Stimulated activated CD4-positive, alpha-beta T cell treated with anti-CD3 and anti-CD28 coated beads, Interleukin-15, amount 100 ng/mL, for 1 hour (primary cell): ENCODE measurements at regions not wholly inside any gene's neighbourhood (a gene's known extent, or its start where the extent isn't known, plus 50 kb on each side); places are given as distances from the start of the nearest gene placed in this dataset.

Experiments
- DNase-seq, 2 donors: peaks; one replicate each; pipeline ENCODE4 v3.0.0-alpha.2; 2020; ENCODE audit warnings: low read depth in 1 of 2, low spot score in 1 of 2

- DNase-seq, result no peak
Observed at GRCh38 chr3:175896655-175897054, 1037.5 kb downstream of the NAALADL2 start.

DNA sequence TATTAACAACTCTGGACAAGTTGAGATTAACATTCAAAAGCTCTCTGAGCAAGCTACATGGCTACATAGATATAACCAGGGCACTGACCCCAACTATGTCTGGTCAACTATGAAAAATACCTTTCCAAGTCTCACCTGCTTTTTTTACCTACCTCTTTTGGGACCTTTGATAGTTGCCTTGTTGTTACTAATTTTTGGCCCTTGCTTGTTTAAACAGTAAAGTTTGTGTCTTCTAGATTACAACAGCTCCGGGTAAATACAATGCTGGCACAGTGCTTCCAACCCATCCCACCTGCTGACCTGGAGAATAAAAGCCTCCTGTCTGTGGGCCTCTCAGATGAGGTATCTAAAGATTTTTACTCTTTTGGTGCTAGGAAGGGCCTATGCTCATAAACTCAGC is 1036.6 kb downstream of the NAALADL2 start:
- DNase-seq, result no peak

- DNase-seq, result no peak
Observed at GRCh38 chr3:175893566-175893965, 1034.4 kb downstream of the NAALADL2 start.

GRCh38 chr3:175890066-175890465 is 1030.9 kb downstream of the NAALADL2 start:
- DNase-seq, result no peak

GRCh38 chr3:175885231-175885766 is 1026.2 kb downstream of the NAALADL2 start:
- no peak for DNase-seq

DNA sequence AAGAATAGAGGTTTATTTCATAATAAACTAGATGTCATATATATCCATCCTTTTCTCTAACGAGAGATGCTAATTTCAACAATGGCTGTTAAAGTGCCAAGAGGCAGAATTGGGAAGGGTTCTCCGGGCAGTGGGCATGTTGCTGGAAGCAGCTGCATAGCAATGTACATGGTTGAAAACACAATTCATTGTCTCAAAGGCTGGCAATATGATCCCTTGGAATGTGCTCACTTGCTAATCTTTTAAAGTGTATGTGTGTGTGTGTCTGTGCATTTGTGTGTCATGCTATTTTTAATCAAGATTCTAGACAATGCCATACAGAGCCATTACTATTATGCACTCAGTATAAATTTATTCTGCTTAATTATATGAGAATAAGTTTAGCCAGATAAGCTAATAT is 1020.3 kb downstream of the NAALADL2 start:
- no peak for DNase-seq

DNA sequence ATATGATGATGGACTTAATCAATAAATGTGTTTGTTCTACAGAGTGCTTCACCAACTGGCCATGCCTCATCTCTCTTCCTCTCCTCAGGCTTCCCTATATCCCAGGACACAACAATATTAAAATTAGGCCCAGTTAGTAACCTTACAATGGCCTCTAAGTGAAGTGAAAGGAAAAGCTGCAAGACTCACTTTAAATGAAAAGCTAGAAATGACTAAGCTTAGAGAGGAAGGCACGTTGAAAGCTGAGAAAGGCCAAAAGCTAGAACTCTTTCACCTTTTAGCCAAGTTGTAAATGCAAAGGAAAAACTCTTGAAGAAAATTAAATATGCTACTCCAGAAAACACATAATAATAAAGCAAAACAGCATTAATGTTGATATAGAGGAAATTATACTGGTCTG is 1010.3 kb downstream of the NAALADL2 start:
- DNase-seq, result no peak

GRCh38 chr3:175868626-175869025 is 1009.5 kb downstream of the NAALADL2 start:
- DNase-seq, result no peak

- no peak for DNase-seq
Observed at GRCh38 chr3:175865724-175866123, 1006.6 kb downstream of the NAALADL2 start.

DNA sequence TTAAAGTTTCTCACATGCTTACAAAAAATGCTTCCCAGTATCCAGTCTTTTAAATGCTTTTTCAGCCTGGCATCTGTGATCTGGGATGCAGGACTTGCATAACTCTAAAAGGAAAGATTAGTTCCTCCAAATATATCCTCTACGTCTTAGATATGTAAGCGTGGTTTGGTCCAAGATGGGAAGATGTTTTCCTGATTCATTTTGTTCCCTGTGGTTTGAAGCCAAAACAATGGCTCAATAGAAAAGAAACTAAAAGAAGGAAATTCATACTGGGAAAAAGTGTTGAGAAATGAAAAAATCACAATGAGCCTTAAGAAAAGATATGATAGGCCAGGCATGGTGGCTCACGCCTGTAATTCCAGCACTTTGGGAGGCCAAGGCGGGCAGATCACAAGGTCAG is 1002.8 kb downstream of the NAALADL2 start:
- DNase-seq, result no peak
